GM12878 (cell line): ENCODE measurements at regions not wholly inside any gene's neighbourhood (a gene's known extent, or its start where the extent isn't known, plus 50 kb on each side); places are given as distances from the start of the nearest gene placed in this dataset.

ENCODE experiments used
- ATAC-seq: fragments of 200-7000 bp; cut with Tn5 transposase; 3 replicates; pipeline ENCODE4 v1.9.1; 2020; ENCODE audit warnings: mild to moderate bottlenecking, moderate library complexity
- BruUV-seq: library from RNA; stranded (reverse); fragments of 400-500 nt; replicated peaks from 2 replicates; lab custom pipeline; 2021; lab: Mats Ljungman, UMichigan
- CTCF ChIA-PET: fragments of 300-600 bp; sonication (Branson Sonifier 250); formaldehyde crosslinking; extraction: SDS; loops from one replicate; lab custom pipeline; 2021; ENCODE audit warnings: inconsistent platforms; lab: Yijun Ruan, JAX
- POLR2A ChIA-PET: fragments of 350-600 bp; formaldehyde crosslinking; extraction: SDS; loops from one replicate; lab custom pipeline; 2021; ENCODE audit warnings: inconsistent platforms; lab: Charles Lee
- RAD21 ChIA-PET: fragments of 300-600 bp; sonication (Branson Sonifier 250); formaldehyde crosslinking; loops from one replicate; lab custom pipeline; 2023; ENCODE audit warnings: antibody characterized with exemption; ENCODE audit not compliant: unreplicated experiment; lab: Charles Lee
- SMC1A ChIA-PET: fragments of 300-600 bp; sonication (Branson Sonifier 250); formaldehyde crosslinking; loops from one replicate; lab custom pipeline; 2023; ENCODE audit not compliant: unreplicated experiment, uncharacterized antibody; lab: Charles Lee
- DNase-seq: peaks from one replicate; pipeline ENCODE4 v3.0.0-alpha.2; 2011; ENCODE audit warnings: low read depth, low spot score
- FAIRE-seq: peaks from 3 replicates; lab custom pipeline; 2011; peaks lifted over from hg19 to GRCh38; lab: Jason Lieb, UNC
- H2AFZ ChIP-seq: 2 replicates; pipeline ENCODE4 v1.6.0; 2011; ENCODE audit warnings: low read depth, low read length, control low read depth; ENCODE audit not compliant: control insufficient read depth
- H3K27ac ChIP-seq: 2 replicates; pipeline ENCODE4 v1.5.1; 2011; ENCODE audit warnings: control low read depth; ENCODE audit not compliant: control insufficient read depth, insufficient read depth
- H3K27me3 ChIP-seq, 2 experiments: replicated peaks in 1 of 2; 2 replicates each; pipeline versions ENCODE4 v1.6.0 to v1.6.1; 2011; ENCODE audit warnings: low read length in 1 of 2; ENCODE audit not compliant: control insufficient read depth in 2 of 2, insufficient read depth in 2 of 2
- H3K36me3 ChIP-seq, 2 experiments: 2 replicates each; pipeline ENCODE4 v1.5.1; 2011; ENCODE audit warnings: low read length in 1 of 2; ENCODE audit not compliant: control insufficient read depth in 2 of 2, insufficient read depth in 2 of 2
- H3K4me1 ChIP-seq: 2 replicates; pipeline ENCODE4 v1.6.1; 2011; ENCODE audit warnings: mild to moderate bottlenecking, low read length, moderate library complexity, mixed read lengths; ENCODE audit not compliant: control insufficient read depth, insufficient read depth
- H3K4me2 ChIP-seq: 2 replicates; pipeline ENCODE4 v1.6.0; 2011; ENCODE audit warnings: control low read depth; ENCODE audit not compliant: control insufficient read depth, insufficient read depth
- H3K4me3 ChIP-seq: fragments of 200-600 bp; sonication (generic); 2 replicates; pipeline ENCODE4 v1.5.1; 2016
- H3K79me2 ChIP-seq: 2 replicates; pipeline ENCODE4 v1.6.0; 2011; ENCODE audit warnings: low read length; ENCODE audit not compliant: control insufficient read depth, insufficient read depth
- H3K9ac ChIP-seq: 2 replicates; pipeline ENCODE4 v1.8.0; 2011; ENCODE audit warnings: low read length, control low read depth, mixed read lengths; ENCODE audit not compliant: control insufficient read depth, insufficient read depth
- H3K9me3 ChIP-seq: replicated peaks from 3 replicates; pipeline ENCODE4 v1.5.1; 2011; ENCODE audit warnings: mild to moderate bottlenecking, low read length; ENCODE audit not compliant: control insufficient read depth, insufficient read depth
- H4K20me1 ChIP-seq: 2 replicates; pipeline ENCODE4 v1.6.0; 2011; ENCODE audit not compliant: control insufficient read depth, insufficient read depth
- CHD1 ChIP-seq: IDR thresholded peaks from 2 replicates; pipeline ENCODE4 v1.6.1; 2012; ENCODE audit warnings: low read depth, low read length, improper control_type of control experiment
- ETV6 ChIP-seq, 2 experiments: fragments of 450-650 bp in 1 of 2; IDR thresholded peaks in 1 of 2; conservative IDR thresholded peaks in 1 of 2; 2 replicates each; pipeline ENCODE4 v1.6.1; 2014; ENCODE audit warnings: antibody characterized with exemption in 1 of 2, borderline replicate concordance in 1 of 2, low read depth in 1 of 2, mild to moderate bottlenecking in 1 of 2, moderate library complexity in 1 of 2
- IKZF1 ChIP-seq: fragments of 450-650 bp; conservative IDR thresholded peaks from 2 replicates; pipeline ENCODE4 v1.6.1; 2017; ENCODE audit warnings: antibody characterized with exemption, mild to moderate bottlenecking
- NR2F1 ChIP-seq: fragments of 450-650 bp; conservative IDR thresholded peaks from 2 replicates; pipeline ENCODE4 v1.6.1; 2017; ENCODE audit warnings: mild to moderate bottlenecking
- POLR2AphosphoS5 ChIP-seq: IDR thresholded peaks from 2 replicates; pipeline ENCODE4 v1.6.1; 2011; ENCODE audit warnings: mild to moderate bottlenecking, low read length, inconsistent platforms
- SIN3A ChIP-seq: IDR thresholded peaks from 2 replicates; pipeline ENCODE4 v1.6.1; 2012; ENCODE audit warnings: low read depth, low read length, improper control_type of control experiment
- SREBF1 ChIP-seq: IDR thresholded peaks from 2 replicates; pipeline ENCODE4 v1.6.1; 2012; ENCODE audit warnings: mild to moderate bottlenecking, low read length
- ZZZ3 ChIP-seq: IDR thresholded peaks from 2 replicates; pipeline ENCODE4 v1.6.1; 2011; ENCODE audit warnings: low read depth; ENCODE audit not compliant: control insufficient read depth, insufficient read length
- WGBS: methylation state at CpG from one replicate; pipeline ENCODE4 v1.1.6; 2016; ENCODE audit warnings: low lambda C conversion rate; ENCODE audit not compliant: insufficient replicate concordance, insufficient coverage; ENCODE audit errors: missing lambda C conversion rate; 5-methylcytosine and 5-hydroxymethylcytosine counted together
- in situ Hi-C: fragments of 300-500 bp; cut with MboI; formaldehyde crosslinking; loops from 9 replicates; pipeline ENCODE4 v1.14.3; 2018; ENCODE audit warnings: mixed read lengths
- intact Hi-C: fragments of 100-400 bp; cut with micrococcal nuclease; formaldehyde crosslinking; loops from one replicate; pipeline ENCODE4 v1.14.2; 2022; ENCODE audit not compliant: unreplicated experiment
- TF ChIP-seq, protein P1 (sequence below): IDR thresholded peaks from 2 replicates; pipeline ENCODE4 v1.6.1; 2011; ENCODE audit warnings: borderline replicate concordance, low read depth, mild to moderate bottlenecking, moderate library complexity, mixed read lengths, low read length; ENCODE audit not compliant: insufficient read depth; ENCODE audit errors: extremely low read length
- TF ChIP-seq, protein P2 (sequence below): IDR thresholded peaks from 2 replicates; pipeline ENCODE4 v1.6.1; 2012; ENCODE audit warnings: low read depth, low read length, improper control_type of control experiment
- TF ChIP-seq, protein P3 (sequence below): fragments of 450-650 bp; IDR thresholded peaks from 2 replicates; pipeline ENCODE4 v1.6.1; 2017; ENCODE audit warnings: mild to moderate bottlenecking, low read depth, inconsistent platforms; ENCODE audit not compliant: poor library complexity, severe bottlenecking
- TF ChIP-seq, protein P4 (sequence below): fragments of 150-350 bp; IDR thresholded peaks from 2 replicates; pipeline ENCODE4 v1.6.1; 2016; ENCODE audit warnings: low read depth, low read length

DNA sequence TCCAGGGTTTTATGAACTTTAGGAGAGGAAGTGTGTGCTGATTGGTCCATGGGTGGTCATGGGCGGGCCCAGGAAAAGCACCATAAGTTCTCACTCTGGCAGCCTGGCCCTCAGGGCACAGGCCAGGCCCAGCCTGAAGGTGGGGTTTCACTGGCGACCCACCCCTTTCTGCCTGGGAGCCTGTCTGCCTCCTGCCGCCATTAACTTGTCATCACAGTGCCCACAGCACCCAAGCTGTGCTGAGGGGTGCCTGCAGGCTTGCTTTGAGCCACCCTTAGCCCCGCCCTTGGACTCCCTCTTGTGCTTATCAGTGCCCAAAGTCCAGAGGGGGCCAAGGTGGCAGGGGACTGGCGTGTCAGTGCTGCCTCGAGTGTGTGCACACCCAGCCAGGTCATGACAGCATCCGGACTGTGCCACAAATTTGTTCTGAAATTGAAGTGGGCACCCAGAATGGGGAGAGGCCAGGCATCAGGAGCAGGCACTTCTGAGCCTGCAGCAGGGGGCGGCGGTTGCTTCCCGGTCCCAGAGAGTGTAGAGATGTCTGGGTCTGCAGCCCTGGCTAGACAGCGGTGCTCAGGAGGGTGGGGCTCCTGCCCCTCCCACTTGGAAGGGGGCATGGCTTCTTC lies 455.6 kb downstream of the TMA16 start:
- Histone ChIP-seq H3K27me3 (no peaks in the 10 kb centered on the region), H3K4me1 (no peaks in the 10 kb centered on the region), H3K4me3 (no peak overlapping the region), H3K27ac (no peak overlapping the region), H3K9me3 (no peaks in the 10 kb centered on the region), H3K9ac (no peak overlapping the region), H3K4me2 (no peak overlapping the region), H3K79me2 (no peaks in the 10 kb centered on the region), H4K20me1 (no peaks in the 10 kb centered on the region), H2AFZ (no peak overlapping the region), H3K36me3 (no peaks in the 10 kb centered on the region)
- in situ Hi-C loops (no loop called here), intact Hi-C loops (no loop called here)
- RAD21 ChIA-PET: no interaction called here
- POLR2A ChIA-PET: no interaction called here
- 43% methylated on average over 11 of the region's 11 CpGs for WGBS
- DNase-seq (no peak), ATAC-seq (peak; percentile 49), FAIRE-seq (no peak)
- SMC1A ChIA-PET: no interaction called here
- BruUV-seq: no TSS peak
- CTCF ChIA-PET: no interaction called here
- TF ChIP-seq NR2F1 (no peak), SIN3A (no peak), ZZZ3 (no peak), POLR2AphosphoS5 (no peak), SREBF1 (no peak), CHD1 (no peak), ETV6 (conservative IDR thresholded peaks at IDR 0.05 in 1 of 2, IDR thresholded peaks at IDR 0.05 in 1 of 2; ENCODE audit: borderline replicate concordance in 1 of 2, low read depth in 1 of 2) (no peak), IKZF1 (no peak)
- TF ChIP-seq, protein P1, sequence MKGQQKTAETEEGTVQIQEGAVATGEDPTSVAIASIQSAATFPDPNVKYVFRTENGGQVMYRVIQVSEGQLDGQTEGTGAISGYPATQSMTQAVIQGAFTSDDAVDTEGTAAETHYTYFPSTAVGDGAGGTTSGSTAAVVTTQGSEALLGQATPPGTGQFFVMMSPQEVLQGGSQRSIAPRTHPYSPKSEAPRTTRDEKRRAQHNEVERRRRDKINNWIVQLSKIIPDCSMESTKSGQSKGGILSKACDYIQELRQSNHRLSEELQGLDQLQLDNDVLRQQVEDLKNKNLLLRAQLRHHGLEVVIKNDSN: no peak
- TF ChIP-seq, protein P2, sequence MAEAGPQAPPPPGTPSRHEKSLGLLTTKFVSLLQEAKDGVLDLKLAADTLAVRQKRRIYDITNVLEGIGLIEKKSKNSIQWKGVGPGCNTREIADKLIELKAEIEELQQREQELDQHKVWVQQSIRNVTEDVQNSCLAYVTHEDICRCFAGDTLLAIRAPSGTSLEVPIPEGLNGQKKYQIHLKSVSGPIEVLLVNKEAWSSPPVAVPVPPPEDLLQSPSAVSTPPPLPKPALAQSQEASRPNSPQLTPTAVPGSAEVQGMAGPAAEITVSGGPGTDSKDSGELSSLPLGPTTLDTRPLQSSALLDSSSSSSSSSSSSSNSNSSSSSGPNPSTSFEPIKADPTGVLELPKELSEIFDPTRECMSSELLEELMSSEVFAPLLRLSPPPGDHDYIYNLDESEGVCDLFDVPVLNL: no peak
- TF ChIP-seq, protein P3, sequence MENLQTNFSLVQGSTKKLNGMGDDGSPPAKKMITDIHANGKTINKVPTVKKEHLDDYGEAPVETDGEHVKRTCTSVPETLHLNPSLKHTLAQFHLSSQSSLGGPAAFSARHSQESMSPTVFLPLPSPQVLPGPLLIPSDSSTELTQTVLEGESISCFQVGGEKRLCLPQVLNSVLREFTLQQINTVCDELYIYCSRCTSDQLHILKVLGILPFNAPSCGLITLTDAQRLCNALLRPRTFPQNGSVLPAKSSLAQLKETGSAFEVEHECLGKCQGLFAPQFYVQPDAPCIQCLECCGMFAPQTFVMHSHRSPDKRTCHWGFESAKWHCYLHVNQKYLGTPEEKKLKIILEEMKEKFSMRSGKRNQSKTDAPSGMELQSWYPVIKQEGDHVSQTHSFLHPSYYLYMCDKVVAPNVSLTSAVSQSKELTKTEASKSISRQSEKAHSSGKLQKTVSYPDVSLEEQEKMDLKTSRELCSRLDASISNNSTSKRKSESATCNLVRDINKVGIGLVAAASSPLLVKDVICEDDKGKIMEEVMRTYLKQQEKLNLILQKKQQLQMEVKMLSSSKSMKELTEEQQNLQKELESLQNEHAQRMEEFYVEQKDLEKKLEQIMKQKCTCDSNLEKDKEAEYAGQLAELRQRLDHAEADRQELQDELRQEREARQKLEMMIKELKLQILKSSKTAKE: no peak
- TF ChIP-seq, protein P4, sequence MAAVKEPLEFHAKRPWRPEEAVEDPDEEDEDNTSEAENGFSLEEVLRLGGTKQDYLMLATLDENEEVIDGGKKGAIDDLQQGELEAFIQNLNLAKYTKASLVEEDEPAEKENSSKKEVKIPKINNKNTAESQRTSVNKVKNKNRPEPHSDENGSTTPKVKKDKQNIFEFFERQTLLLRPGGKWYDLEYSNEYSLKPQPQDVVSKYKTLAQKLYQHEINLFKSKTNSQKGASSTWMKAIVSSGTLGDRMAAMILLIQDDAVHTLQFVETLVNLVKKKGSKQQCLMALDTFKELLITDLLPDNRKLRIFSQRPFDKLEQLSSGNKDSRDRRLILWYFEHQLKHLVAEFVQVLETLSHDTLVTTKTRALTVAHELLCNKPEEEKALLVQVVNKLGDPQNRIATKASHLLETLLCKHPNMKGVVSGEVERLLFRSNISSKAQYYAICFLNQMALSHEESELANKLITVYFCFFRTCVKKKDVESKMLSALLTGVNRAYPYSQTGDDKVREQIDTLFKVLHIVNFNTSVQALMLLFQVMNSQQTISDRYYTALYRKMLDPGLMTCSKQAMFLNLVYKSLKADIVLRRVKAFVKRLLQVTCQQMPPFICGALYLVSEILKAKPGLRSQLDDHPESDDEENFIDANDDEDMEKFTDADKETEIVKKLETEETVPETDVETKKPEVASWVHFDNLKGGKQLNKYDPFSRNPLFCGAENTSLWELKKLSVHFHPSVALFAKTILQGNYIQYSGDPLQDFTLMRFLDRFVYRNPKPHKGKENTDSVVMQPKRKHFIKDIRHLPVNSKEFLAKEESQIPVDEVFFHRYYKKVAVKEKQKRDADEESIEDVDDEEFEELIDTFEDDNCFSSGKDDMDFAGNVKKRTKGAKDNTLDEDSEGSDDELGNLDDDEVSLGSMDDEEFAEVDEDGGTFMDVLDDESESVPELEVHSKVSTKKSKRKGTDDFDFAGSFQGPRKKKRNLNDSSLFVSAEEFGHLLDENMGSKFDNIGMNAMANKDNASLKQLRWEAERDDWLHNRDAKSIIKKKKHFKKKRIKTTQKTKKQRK: no peak
